SU-DHL-6 (cell line): ENCODE measurements at regions not wholly inside any gene's neighbourhood (a gene's known extent, or its start where the extent isn't known, plus 50 kb on each side); places are given as distances from the start of the nearest gene placed in this dataset.

Experiments
- H2AFZ ChIP-seq: fragments of 200-600 bp; sonication (generic); 2 replicates; pipeline ENCODE4 v1.6.1; 2014; ENCODE audit warnings: low read depth, mild to moderate bottlenecking, moderate library complexity, mixed read lengths, antibody characterized with exemption, low read length; ENCODE audit not compliant: severe bottlenecking
- H3F3A ChIP-seq: fragments of 200-600 bp; shearing (Covaris generic); 2 replicates; pipeline ENCODE4 v1.6.0; 2016; ENCODE audit warnings: antibody characterized with exemption, mild to moderate bottlenecking; ENCODE audit not compliant: insufficient read depth
- H3K27ac ChIP-seq: fragments of 200-600 bp; sonication (generic); 2 replicates; pipeline ENCODE4 v1.5.1; 2016; ENCODE audit warnings: low read depth, mild to moderate bottlenecking, low read length, moderate library complexity, mixed read lengths
- H3K27me3 ChIP-seq: fragments of 200-600 bp; sonication (generic), shearing (Covaris generic); 2 replicates; pipeline ENCODE4 v1.6.0; 2014; ENCODE audit warnings: mild to moderate bottlenecking, low read length
- H3K36me3 ChIP-seq: fragments of 200-600 bp; sonication (generic); 2 replicates; pipeline ENCODE4 v1.6.1; 2014; ENCODE audit warnings: mild to moderate bottlenecking, low read length, mixed read lengths
- H3K4me2 ChIP-seq: fragments of 300-600, 200-600 bp; shearing (Covaris generic), sonication (generic); 2 replicates; pipeline ENCODE4 v1.6.0; 2014; ENCODE audit warnings: low read length, low read depth, mild to moderate bottlenecking; ENCODE audit not compliant: poor library complexity, severe bottlenecking
- H3K4me3 ChIP-seq: fragments of 200-600 bp; sonication (generic); 2 replicates; pipeline ENCODE4 v1.5.1; 2014; ENCODE audit warnings: antibody characterized with exemption, low read length, mild to moderate bottlenecking, mixed read lengths; ENCODE audit not compliant: insufficient read depth, poor library complexity, severe bottlenecking
- H3K79me2 ChIP-seq: fragments of 200-600 bp; sonication (generic); 2 replicates; pipeline ENCODE4 v1.6.1; 2014; ENCODE audit warnings: mild to moderate bottlenecking, low read length, moderate library complexity; ENCODE audit not compliant: insufficient read depth
- H3K9ac ChIP-seq: fragments of 200-600 bp; sonication (generic); 2 replicates; pipeline ENCODE4 v1.7.0; 2014; ENCODE audit warnings: mild to moderate bottlenecking, low read length
- H3K9me2 ChIP-seq: fragments of 200-600 bp; sonication (generic); replicated peaks from 2 replicates; pipeline ENCODE4 v1.6.1; 2014; ENCODE audit warnings: low read length; ENCODE audit not compliant: insufficient read depth
- H3K9me3 ChIP-seq: fragments of 200-600 bp; sonication (generic); 2 replicates; pipeline ENCODE4 v1.6.1; 2014; ENCODE audit warnings: low read length, mixed read lengths; ENCODE audit not compliant: insufficient read depth
- H4K20me1 ChIP-seq: fragments of 200-600 bp; sonication (generic); 2 replicates; pipeline ENCODE4 v1.6.1; 2014; ENCODE audit warnings: low read depth, mild to moderate bottlenecking, antibody characterized with exemption, low read length, moderate library complexity, mixed read lengths
- EZH2phosphoT487 ChIP-seq: fragments of 200-600 bp; sonication (generic), shearing (Covaris generic); conservative IDR thresholded peaks from 2 replicates; pipeline ENCODE4 v1.6.1; 2018; ENCODE audit warnings: mild to moderate bottlenecking, antibody characterized with exemption, low read length, moderate library complexity, mixed read lengths
- TF ChIP-seq, protein P1 (sequence below): fragments of 200-600 bp; sonication (generic); IDR thresholded peaks from one replicate; pipeline ENCODE4 v1.5.1; 2017; ENCODE audit warnings: antibody characterized with exemption, mild to moderate bottlenecking, low read length, moderate library complexity; ENCODE audit not compliant: insufficient read depth, poor library complexity, severe bottlenecking

DNA sequence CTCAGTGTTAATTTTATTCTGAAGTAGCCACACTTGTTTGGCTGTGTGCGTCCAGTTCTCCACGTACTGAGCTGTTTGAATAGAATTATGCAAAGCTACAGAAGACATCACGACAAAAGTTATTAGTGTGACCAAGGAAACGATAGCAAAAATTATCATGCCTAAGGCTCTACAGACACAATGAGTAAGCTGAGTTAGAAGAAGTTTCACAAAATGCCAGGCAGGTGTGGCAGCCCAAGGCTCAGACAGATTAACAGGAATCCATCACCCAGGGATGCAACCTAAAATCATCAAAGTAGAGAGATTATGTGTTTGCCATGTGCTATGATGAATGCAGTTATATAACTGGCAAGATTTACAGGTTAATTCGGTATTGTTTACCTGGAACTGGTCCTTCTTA lies 73.1 kb upstream of the INCENP start:
- H3K27ac ChIP-seq: no peak overlapping the region
- no peaks in the 10 kb centered on the region for H4K20me1 ChIP-seq
- H3K9ac ChIP-seq: no peak overlapping the region
- H3K4me3 ChIP-seq: no peak overlapping the region
- no peaks in the 10 kb centered on the region for H3K79me2 ChIP-seq
- H3F3A ChIP-seq: no peaks in the 10 kb centered on the region
- H3K9me2 ChIP-seq: no peaks in the 10 kb centered on the region
- H3K36me3 ChIP-seq: no peaks in the 10 kb centered on the region
- no peak overlapping the region for H3K4me2 ChIP-seq
- TF ChIP-seq EZH2phosphoT487: no peak
- TF ChIP-seq, protein P1, sequence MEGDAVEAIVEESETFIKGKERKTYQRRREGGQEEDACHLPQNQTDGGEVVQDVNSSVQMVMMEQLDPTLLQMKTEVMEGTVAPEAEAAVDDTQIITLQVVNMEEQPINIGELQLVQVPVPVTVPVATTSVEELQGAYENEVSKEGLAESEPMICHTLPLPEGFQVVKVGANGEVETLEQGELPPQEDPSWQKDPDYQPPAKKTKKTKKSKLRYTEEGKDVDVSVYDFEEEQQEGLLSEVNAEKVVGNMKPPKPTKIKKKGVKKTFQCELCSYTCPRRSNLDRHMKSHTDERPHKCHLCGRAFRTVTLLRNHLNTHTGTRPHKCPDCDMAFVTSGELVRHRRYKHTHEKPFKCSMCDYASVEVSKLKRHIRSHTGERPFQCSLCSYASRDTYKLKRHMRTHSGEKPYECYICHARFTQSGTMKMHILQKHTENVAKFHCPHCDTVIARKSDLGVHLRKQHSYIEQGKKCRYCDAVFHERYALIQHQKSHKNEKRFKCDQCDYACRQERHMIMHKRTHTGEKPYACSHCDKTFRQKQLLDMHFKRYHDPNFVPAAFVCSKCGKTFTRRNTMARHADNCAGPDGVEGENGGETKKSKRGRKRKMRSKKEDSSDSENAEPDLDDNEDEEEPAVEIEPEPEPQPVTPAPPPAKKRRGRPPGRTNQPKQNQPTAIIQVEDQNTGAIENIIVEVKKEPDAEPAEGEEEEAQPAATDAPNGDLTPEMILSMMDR: no peak
- no peak overlapping the region for H2AFZ ChIP-seq
- no peaks in the 10 kb centered on the region for H3K27me3 ChIP-seq
- no peaks in the 10 kb centered on the region for H3K9me3 ChIP-seq

DNA sequence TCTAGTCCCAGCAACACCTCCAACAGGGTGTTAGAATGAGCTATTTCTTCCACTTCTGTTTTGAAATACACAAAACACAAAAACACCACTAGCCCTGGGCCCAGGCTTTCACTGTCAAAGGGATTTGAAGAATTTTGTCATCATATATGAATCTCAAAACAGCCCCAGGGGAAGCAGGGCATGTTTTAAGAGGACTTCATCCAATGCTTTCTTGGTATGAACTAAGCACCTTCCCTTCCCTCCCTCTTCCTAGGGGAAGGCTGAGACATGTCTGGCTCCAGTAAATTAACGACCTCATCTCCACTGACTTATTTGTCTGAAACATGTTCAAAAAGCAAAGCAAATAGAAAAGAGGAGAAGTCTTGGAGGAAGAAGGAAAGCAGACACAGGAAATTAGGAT lies 75.7 kb upstream of the INCENP start:
- H2AFZ ChIP-seq: no peak overlapping the region

DNA sequence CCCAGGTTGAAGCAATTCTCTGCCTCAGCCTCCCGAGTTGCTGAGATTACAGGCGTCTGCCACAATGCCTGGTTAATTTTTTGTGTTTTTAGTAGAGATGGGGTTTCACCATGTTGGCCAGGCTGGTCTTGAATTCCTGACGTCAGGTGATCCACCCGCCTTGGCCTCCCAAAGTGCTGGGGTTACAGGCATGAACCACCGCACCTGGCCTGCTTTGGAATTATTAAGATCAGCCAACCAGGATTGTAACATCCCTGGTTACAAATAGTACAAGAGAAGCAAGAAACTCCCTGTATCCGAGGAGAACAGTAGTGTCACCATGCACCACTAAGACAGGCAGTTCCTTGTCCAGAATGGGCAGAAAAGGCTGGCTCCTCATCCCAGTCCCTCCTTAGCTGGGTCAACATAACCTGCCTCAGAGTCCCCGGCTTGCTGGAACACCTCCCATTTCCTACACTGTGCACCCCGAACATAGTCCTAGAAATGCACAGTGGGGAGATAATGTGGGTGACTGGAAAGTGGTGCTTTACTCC lies 77.2 kb upstream of the INCENP start:
- Histone ChIP-seq H3K4me2 (no peak overlapping the region), H3K27ac (no peak overlapping the region), H4K20me1 (no peaks in the 10 kb centered on the region), H3K9me2 (no peaks in the 10 kb centered on the region), H3K79me2 (no peaks in the 10 kb centered on the region), H3K4me3 (no peak overlapping the region), H3K9me3 (no peaks in the 10 kb centered on the region), H3K9ac (no peak overlapping the region), H3F3A (0 out of 2 replicates have a peak, but pooled peaks cover 3% of the 10 kb centered on the region), H3K27me3 (no peaks in the 10 kb centered on the region), H3K36me3 (no peaks in the 10 kb centered on the region), H2AFZ (no peak overlapping the region)
- no peak for TF ChIP-seq EZH2phosphoT487
- TF ChIP-seq, protein P1: no peak

More for the DNA sequence above, 75.7 kb upstream of the INCENP start:
- Histone ChIP-seq H4K20me1 (no peaks in the 10 kb centered on the region), H3K27me3 (no peaks in the 10 kb centered on the region), H3K9me2 (no peaks in the 10 kb centered on the region), H3K79me2 (no peaks in the 10 kb centered on the region), H3K9ac (no peak overlapping the region), H3K4me2 (no peak overlapping the region), H3F3A (no peaks in the 10 kb centered on the region), H3K36me3 (no peaks in the 10 kb centered on the region), H3K9me3 (no peaks in the 10 kb centered on the region), H3K27ac (no peak overlapping the region), H3K4me3 (no peak overlapping the region)
- TF ChIP-seq, protein P1: no peak
- TF ChIP-seq EZH2phosphoT487: no peak
